NCI-H128 (cell line): ENCODE measurements at regions not wholly inside any gene's neighbourhood (a gene's known extent, or its start where the extent isn't known, plus 50 kb on each side); places are given as distances from the start of the nearest gene placed in this dataset.
"Not testable (repeated sequence)": the region's sequence is repeated elsewhere in the genome, so short reads cannot be mapped to it uniquely, and the experiment has no call there.

Experiments used
- DNase-seq: peaks from one replicate; lab custom pipeline; 2025; ENCODE audit not compliant: unreplicated experiment; lab: John Stamatoyannopoulos, UW

- no peak for DNase-seq
These were observed 540.9 kb downstream of the TBC1D22A start for GRCh38 chr22:47303161-47303890.

GRCh38 chr22:47302587-47302986 lies 540.1 kb downstream of the TBC1D22A start:
- DNase-seq, result not testable (repeated sequence)

GRCh38 chr22:47301820-47302475 lies 539.5 kb downstream of the TBC1D22A start:
- no peak for DNase-seq

GRCh38 chr22:47300698-47301405 lies 538.4 kb downstream of the TBC1D22A start:
- no peak for DNase-seq

DNA sequence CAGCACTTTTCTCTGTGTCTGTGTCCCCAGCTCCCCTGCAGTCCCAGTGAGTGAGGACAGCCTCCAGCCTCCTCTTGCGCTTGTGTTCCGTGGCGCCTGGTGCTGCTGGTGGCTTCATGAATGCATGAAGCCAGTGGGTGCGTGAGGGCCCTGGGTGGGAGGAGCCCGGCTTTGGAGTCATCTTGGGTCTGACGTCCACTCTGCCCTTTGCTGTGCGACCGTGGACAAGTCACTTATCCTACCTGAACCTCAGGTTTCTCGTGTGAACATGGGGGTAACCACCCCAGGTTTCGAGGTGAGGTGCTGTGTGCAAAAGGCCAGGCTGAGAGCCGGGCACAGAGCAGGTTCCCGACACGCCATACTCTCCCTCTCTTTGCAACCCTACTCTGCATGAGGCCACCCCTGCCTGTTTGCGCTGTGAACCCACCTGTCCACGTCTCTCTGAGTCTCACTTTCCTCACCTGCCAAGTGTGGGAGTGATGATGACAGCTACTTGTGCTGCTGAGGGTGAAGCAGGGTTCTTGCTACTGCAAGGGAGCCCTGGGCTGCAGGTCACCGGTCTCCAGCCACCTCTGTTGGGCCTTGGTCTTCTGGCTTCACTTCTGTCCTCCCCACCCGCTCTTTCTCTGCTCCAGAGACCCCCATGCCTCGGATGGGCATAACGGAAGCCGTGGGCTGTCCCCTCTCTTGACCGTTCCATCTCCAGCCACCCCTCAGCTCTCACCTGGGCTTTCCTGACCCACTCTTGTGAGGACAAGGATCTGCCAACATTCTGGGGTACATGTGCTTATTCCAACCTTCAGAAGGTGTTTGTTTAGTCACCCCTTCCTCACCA lies 537.6 kb downstream of the TBC1D22A start:
- no peak for DNase-seq

- DNase-seq, result no peak
These were observed 536.9 kb downstream of the TBC1D22A start for GRCh38 chr22:47299211-47299862.

GRCh38 chr22:47298017-47298785 lies 535.8 kb downstream of the TBC1D22A start:
- DNase-seq, result no peak

DNA sequence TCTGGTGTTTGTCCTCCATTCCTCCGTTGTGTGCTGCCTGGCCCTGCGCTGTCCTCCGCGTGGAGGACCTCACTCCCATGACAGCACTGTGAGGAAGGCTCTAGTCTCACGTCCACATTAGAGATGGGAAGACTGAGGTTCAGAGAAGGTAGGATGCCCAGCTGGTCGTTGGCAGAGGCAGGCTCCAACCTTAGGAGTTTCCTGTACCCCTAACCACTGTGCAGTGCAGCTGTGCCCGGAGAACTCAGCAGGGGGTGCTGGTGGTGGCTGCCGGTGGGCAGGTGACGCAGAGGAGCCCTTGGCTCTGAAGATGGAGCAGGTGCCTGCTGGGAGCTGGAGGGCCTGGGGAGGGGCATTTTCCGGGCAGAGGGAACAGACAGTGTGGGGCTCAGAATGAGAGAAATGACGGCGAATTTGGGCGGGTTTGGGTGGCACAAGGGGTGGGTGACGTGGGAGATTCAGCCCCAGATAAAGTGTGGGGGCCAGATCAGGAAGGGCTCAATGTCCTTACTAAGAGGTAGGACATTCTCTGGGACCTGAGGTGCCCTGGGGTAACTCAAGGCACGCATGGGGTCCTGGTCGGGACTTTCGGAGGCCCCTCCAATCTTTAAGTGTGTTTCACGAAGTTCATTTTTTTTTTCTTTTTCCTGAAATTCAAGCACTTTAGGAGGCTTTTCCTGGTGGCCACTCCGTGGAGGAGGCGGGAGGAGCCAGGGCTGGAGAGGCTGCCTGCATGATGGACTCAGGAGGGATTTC lies 535.0 kb downstream of the TBC1D22A start:
- no peak for DNase-seq

- no peak for DNase-seq
These were observed 534.2 kb downstream of the TBC1D22A start for GRCh38 chr22:47296405-47297260.

GRCh38 chr22:47295982-47296381 lies 533.5 kb downstream of the TBC1D22A start:
- DNase-seq, result no peak

DNA sequence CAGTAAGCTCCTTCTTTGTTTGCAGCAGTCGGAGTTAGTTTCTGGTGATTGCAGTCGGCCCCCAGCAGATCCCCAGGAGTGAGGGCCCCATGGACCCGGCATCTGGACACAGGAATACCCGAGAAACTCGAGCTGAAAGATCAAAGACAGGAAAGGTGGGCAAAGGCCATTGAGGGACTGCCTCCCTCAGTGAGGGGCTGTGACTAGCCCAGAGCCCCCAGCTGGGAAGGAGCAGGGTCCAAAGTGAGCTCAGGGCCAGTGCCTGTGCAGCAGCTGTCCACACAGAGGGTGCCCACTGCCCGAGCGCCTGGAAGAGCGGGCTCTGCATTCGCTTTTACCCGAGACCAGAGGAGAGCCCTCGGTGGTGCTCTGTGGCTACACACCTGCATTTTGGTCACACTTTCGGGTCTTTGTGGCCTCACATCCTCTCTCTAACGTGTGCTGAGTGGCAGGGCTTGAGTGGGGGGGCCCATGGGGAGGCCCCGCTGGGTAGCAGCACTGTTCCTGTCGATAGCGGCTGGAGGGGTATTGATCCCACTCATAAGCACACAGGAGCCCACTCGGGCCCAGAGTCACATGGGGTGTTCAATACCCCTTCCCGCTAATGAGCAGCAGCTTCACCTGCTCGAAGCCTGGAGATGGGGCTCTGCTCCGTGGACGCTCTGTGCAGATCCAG lies 532.9 kb downstream of the TBC1D22A start:
- no peak for DNase-seq

DNA sequence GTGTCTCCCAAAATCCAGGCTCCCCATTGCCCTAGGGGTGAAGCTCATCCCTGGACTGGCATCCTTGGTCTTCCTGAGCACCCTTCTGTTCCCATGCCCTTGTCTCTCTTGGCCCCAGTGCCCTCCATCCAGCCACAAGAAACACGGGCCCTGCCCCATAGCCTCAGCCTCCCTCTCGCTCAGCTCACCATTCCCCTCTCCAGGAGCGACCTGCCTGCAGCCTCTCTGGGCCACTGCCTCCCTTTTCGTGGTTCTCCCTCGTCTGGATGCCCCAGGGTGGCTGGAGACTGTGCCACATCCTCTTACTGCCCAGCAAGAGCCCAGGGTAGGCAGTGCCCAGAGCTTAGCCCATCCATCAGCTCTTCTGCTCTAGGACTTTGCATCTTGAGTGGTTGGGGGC lies 532.1 kb downstream of the TBC1D22A start:
- no peak for DNase-seq

GRCh38 chr22:47294222-47294532 lies 531.7 kb downstream of the TBC1D22A start:
- DNase-seq, result no peak

GRCh38 chr22:47293368-47294221 lies 531.1 kb downstream of the TBC1D22A start:
- no peak for DNase-seq

DNA sequence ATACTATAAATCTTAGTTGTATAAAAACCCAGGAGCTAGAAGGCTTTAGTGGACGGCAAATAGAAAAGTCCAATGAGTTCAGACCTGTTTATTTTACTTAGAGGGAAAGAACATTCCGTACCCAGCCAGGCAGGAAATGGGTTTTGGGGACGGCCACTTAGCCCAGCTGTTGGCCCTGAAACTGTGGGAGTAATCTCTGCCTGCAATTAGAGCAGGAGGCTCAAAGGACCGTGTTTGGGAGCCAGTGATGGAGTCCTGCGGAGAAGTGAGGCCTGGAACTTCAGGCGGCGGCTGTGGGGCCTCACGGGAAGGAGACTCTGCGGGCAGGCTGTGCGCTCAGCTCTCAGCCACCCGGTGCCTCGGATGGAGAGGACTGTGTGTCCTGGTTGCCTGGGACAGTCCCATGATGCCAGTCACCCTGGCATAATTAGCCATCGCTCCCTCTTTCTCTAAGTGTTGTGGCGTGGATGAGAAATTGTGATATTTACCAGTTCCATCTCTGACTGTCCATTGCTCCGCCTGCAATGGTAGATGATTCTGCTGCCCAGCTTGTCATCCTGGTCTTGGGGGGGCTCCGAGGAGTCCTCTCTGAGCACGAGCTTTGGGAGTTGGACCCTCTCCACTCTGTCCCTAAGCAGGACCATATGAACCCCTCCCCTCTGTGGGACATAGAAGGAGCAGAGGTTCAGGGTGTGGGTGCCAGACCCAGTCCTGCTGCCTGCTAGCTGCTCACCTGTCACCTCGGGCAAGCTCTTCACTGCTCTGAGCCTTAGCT lies 530.3 kb downstream of the TBC1D22A start:
- no peak for DNase-seq
